ENCODE measurements at regions not wholly inside any gene's neighbourhood (a gene's known extent, or its start where the extent isn't known, plus 50 kb on each side); places are given as distances from the start of the nearest gene placed in this dataset.

DNA sequence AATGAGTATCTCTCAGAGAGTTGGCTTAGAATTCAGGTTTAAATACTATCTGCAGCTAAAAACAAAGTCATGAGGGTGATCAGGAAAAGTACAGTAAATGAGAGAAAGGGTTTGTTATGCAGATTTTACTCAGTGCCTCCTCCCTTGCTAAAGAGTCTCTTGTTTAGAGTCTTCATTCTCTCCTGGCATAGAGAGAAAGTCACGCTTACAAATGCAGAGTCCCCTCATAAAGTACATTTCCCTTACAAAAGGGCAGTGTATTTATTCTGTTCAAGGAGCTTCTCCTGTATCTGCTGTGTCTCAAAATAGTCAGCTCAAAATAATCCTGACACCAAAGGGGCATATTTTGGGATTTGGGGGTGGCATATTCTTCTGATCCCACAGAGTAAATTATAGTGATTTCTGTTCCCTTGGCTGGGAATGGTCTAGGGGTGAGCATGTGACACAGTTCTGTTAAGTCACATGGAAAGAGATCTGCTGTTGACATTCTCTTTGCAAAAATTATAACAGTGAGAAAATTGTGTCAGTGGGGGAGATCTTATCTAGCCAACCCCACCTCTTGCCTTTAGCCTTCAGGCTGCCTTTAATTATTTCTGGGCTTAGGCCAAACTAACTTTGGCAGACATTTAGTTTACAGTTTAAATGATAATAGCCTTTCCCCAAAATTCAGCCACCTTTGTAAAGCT lies 102.9 kb downstream of the MTNR1B start:
- no peak for FAIRE-seq
- Histone ChIP-seq H3K4me3 (ENCODE audit: low read depth in 1 of 3, low read length in 3 of 3) (no peak overlapping the region), H3K36me3 (ENCODE audit: control insufficient read depth in 3 of 3, insufficient read depth in 2 of 3, low read depth in 1 of 3, low read length in 3 of 3) (no peaks in the 10 kb centered on the region), H3K9me3 (ENCODE audit: control insufficient read depth in 2 of 2, insufficient read depth in 1 of 2, low read depth in 1 of 2, low read length in 1 of 2) (no peaks in the 10 kb centered on the region), H3K27ac (ENCODE audit: low read depth in 1 of 3, low read length in 2 of 3) (no peak overlapping the region), H3K27me3 (ENCODE audit: control insufficient read depth in 3 of 3, insufficient read depth in 3 of 3, low read length in 3 of 3) (peaks cover 0 to 2% (median 0%) of the 10 kb centered on the region in 3 donors), H3K4me1 (ENCODE audit: control insufficient read depth in 3 of 3, insufficient read depth in 2 of 3, low read depth in 1 of 3, low read length in 2 of 3) (no peaks in the 10 kb centered on the region)
- 87 to 100% (median 93%) methylated on average over 1 of the region's 1 CpG for WGBS, 3 donors
- DNase-seq, result no peak

- no peaks in the 10 kb centered on the region for H3K4me1 ChIP-seq (ENCODE audit: control insufficient read depth in 3 of 3, insufficient read depth in 2 of 3, low read depth in 1 of 3, low read length in 2 of 3)
- H3K27me3 ChIP-seq (ENCODE audit: control insufficient read depth in 3 of 3, insufficient read depth in 3 of 3, low read length in 3 of 3), result peaks cover 0 to 2% (median 0%) of the 10 kb centered on the region in 3 donors
- H3K9me3 ChIP-seq (ENCODE audit: control insufficient read depth in 2 of 2, insufficient read depth in 1 of 2, low read depth in 1 of 2, low read length in 1 of 2), result no peaks in the 10 kb centered on the region
- no peak for FAIRE-seq
- DNase-seq, result no peak
- no peaks in the 10 kb centered on the region for H3K36me3 ChIP-seq (ENCODE audit: control insufficient read depth in 3 of 3, insufficient read depth in 2 of 3, low read depth in 1 of 3, low read length in 3 of 3)
- WGBS, 3 donors, result 51 to 66% (median 55%) methylated on average over 3 of the region's 3 CpGs
- no peak overlapping the region for H3K27ac ChIP-seq (ENCODE audit: low read depth in 1 of 3, low read length in 2 of 3)
- no peak overlapping the region for H3K4me3 ChIP-seq (ENCODE audit: low read depth in 1 of 3, low read length in 3 of 3)
Observed at GRCh38 chr11:93073026-93073425, 103.6 kb downstream of the MTNR1B start.

DNA sequence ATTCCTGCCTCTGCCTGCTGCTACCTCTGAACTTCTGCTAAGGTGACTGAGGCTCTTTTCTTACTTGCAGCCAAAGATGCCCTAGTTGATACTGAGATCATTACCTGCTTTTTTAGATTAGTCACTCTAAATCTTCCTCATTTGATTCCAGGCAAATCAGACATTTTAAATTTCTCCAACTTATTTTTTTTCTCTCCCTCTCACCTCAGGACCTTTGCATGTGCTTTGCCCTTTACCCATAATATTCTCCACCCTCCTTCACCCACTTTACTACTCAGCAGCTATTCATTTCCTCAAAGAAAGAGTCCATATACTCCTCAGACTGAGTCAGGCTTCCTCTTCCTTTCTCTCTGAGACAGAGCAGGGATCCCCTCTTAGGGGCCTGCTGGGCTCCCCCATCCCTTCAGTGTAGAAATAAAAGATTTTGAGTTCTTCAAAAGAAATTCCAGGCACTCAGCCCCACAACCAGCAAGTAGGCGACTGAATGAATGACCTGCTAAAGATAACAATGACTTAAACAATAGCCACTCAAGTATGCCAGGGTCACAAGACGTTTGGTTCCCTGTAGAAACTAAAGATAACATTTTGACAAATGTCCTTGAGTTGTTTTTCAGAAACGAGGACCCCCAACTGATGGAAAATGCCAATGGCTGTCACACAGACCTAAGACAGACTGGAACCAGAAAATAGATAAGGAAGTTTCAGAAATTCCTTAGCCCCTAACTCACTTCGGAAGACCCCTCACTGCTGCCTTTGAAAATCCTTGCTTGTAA lies 104.2 kb downstream of the MTNR1B start:
- no peaks in the 10 kb centered on the region for H3K4me1 ChIP-seq (ENCODE audit: control insufficient read depth in 3 of 3, insufficient read depth in 2 of 3, low read depth in 1 of 3, low read length in 2 of 3)
- FAIRE-seq, result no peak

GRCh38 chr11:93074352-93074751 lies 104.9 kb downstream of the MTNR1B start:
- Histone ChIP-seq H3K27ac (ENCODE audit: low read depth in 1 of 3, low read length in 2 of 3) (no peak overlapping the region), H3K36me3 (ENCODE audit: control insufficient read depth in 3 of 3, insufficient read depth in 2 of 3, low read depth in 1 of 3, low read length in 3 of 3) (no peaks in the 10 kb centered on the region), H3K4me1 (ENCODE audit: control insufficient read depth in 3 of 3, insufficient read depth in 2 of 3, low read depth in 1 of 3, low read length in 2 of 3) (no peaks in the 10 kb centered on the region), H3K4me3 (ENCODE audit: low read depth in 1 of 3, low read length in 3 of 3) (no peak overlapping the region), H3K27me3 (ENCODE audit: control insufficient read depth in 3 of 3, insufficient read depth in 3 of 3, low read length in 3 of 3) (peaks cover 0 to 2% (median 0%) of the 10 kb centered on the region in 3 donors), H3K9me3 (ENCODE audit: control insufficient read depth in 2 of 2, insufficient read depth in 1 of 2, low read depth in 1 of 2, low read length in 1 of 2) (no peaks in the 10 kb centered on the region)
- DNase-seq (no peak), FAIRE-seq (no peak)
- 80 to 85% (median 82%) methylated on average over 10 of the region's 10 CpGs for WGBS, 3 donors

More for the DNA sequence above, 104.2 kb downstream of the MTNR1B start:
- H3K9me3 ChIP-seq (ENCODE audit: control insufficient read depth in 2 of 2, insufficient read depth in 1 of 2, low read depth in 1 of 2, low read length in 1 of 2), result no peaks in the 10 kb centered on the region
- H3K27me3 ChIP-seq (ENCODE audit: control insufficient read depth in 3 of 3, insufficient read depth in 3 of 3, low read length in 3 of 3), result peaks cover 0 to 2% (median 0%) of the 10 kb centered on the region in 3 donors
- WGBS, 3 donors, result 20 to 33% (median 23%) methylated on average over 4 of the region's 4 CpGs
- no peaks in the 10 kb centered on the region for H3K36me3 ChIP-seq (ENCODE audit: control insufficient read depth in 3 of 3, insufficient read depth in 2 of 3, low read depth in 1 of 3, low read length in 3 of 3)
- H3K27ac ChIP-seq (ENCODE audit: low read depth in 1 of 3, low read length in 2 of 3), result no peak overlapping the region
- H3K4me3 ChIP-seq (ENCODE audit: low read depth in 1 of 3, low read length in 3 of 3), result no peak overlapping the region
- no peak for DNase-seq

- H3K4me1 ChIP-seq (ENCODE audit: control insufficient read depth in 3 of 3, insufficient read depth in 2 of 3, low read depth in 1 of 3, low read length in 2 of 3), result no peaks in the 10 kb centered on the region
- H3K36me3 ChIP-seq (ENCODE audit: control insufficient read depth in 3 of 3, insufficient read depth in 2 of 3, low read depth in 1 of 3, low read length in 3 of 3), result no peaks in the 10 kb centered on the region
- FAIRE-seq (no peak), DNase-seq (no peak)
- peaks cover 0 to 2% (median 0%) of the 10 kb centered on the region in 3 donors for H3K27me3 ChIP-seq (ENCODE audit: control insufficient read depth in 3 of 3, insufficient read depth in 3 of 3, low read length in 3 of 3)
- no peaks in the 10 kb centered on the region for H3K9me3 ChIP-seq (ENCODE audit: control insufficient read depth in 2 of 2, insufficient read depth in 1 of 2, low read depth in 1 of 2, low read length in 1 of 2)
- WGBS, 3 donors, result 45 to 57% (median 46%) methylated on average over 4 of the region's 4 CpGs
- H3K27ac ChIP-seq (ENCODE audit: low read depth in 1 of 3, low read length in 2 of 3), result no peak overlapping the region
- no peak overlapping the region for H3K4me3 ChIP-seq (ENCODE audit: low read depth in 1 of 3, low read length in 3 of 3)
Observed at GRCh38 chr11:93075782-93076181, 106.3 kb downstream of the MTNR1B start.

DNA sequence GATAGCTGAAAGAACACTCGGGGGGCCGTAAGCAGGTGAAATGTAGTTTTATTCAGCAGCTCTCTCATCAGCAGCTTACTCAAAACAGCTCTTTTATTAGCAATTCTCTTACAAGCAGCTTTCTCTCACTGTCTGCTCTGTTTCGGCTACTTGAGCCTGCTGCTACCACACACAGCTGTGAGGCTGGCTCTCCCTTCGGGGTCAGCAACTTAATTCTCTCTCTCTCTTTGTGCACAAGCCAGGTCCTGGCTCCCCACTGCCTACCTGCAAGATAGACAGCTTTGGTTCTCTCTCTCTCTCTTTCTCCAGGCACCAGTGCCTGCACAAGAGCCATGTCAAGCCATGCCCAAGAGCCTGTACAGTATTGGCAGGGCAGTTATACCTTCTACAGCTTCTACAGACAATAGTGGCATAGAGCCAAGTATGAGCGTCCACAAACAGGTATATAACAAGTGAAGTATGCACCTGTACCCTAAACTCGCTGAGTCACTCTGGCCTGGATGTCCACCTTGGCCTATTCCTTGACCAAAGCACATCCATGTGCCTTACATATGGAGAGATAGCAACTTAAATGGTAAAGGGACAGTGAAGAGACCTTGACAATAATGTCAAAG lies 110.8 kb downstream of the MTNR1B start:
- FAIRE-seq, result no peak
- H3K36me3 ChIP-seq (ENCODE audit: control insufficient read depth in 3 of 3, insufficient read depth in 2 of 3, low read depth in 1 of 3, low read length in 3 of 3), result no peaks in the 10 kb centered on the region
- H3K4me3 ChIP-seq (ENCODE audit: low read depth in 1 of 3, low read length in 3 of 3), result no peak overlapping the region
- no peak for DNase-seq
- no peaks in the 10 kb centered on the region for H3K27me3 ChIP-seq (ENCODE audit: control insufficient read depth in 3 of 3, insufficient read depth in 3 of 3, low read length in 3 of 3)
- 59 to 69% (median 68%) methylated on average over 6 of the region's 6 CpGs for WGBS, 3 donors
- H3K27ac ChIP-seq (ENCODE audit: low read depth in 1 of 3, low read length in 2 of 3), result no peak overlapping the region
- no peaks in the 10 kb centered on the region for H3K4me1 ChIP-seq (ENCODE audit: control insufficient read depth in 3 of 3, insufficient read depth in 2 of 3, low read depth in 1 of 3, low read length in 2 of 3)
- H3K9me3 ChIP-seq (ENCODE audit: control insufficient read depth in 2 of 2, insufficient read depth in 1 of 2, low read depth in 1 of 2, low read length in 1 of 2), result no peaks in the 10 kb centered on the region

DNA sequence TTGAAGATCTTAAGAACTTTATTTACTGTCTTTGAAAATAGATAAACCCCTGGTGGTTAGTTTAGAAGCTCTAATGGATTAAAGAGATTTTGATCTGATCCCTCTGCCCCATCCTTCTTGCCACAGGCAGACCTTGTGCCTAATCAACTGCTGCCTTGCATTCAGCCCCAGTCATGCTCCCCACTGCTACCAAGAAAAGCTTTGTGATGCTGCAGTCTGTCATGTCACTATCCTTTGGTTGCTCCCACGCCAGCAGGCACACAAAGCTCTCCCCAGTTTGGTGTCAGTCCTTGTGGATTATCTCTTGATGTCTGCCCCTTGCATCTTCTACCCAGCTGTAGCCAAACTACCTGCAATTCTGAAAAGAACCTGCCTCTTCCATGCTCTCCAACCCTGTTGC lies 112.2 kb downstream of the MTNR1B start:
- WGBS, 3 donors, result 35 to 63% (median 39%) methylated on average over 1 of the region's 1 CpG
- H3K4me1 ChIP-seq (ENCODE audit: control insufficient read depth in 3 of 3, insufficient read depth in 2 of 3, low read depth in 1 of 3, low read length in 2 of 3), result no peaks in the 10 kb centered on the region
- no peak overlapping the region for H3K4me3 ChIP-seq (ENCODE audit: low read depth in 1 of 3, low read length in 3 of 3)
- H3K36me3 ChIP-seq (ENCODE audit: control insufficient read depth in 3 of 3, insufficient read depth in 2 of 3, low read depth in 1 of 3, low read length in 3 of 3), result no peaks in the 10 kb centered on the region
- H3K27me3 ChIP-seq (ENCODE audit: control insufficient read depth in 3 of 3, insufficient read depth in 3 of 3, low read length in 3 of 3), result no peaks in the 10 kb centered on the region
- DNase-seq, result no peak
- FAIRE-seq, result no peak
- H3K9me3 ChIP-seq (ENCODE audit: control insufficient read depth in 2 of 2, insufficient read depth in 1 of 2, low read depth in 1 of 2, low read length in 1 of 2), result no peaks in the 10 kb centered on the region
- no peak overlapping the region for H3K27ac ChIP-seq (ENCODE audit: low read depth in 1 of 3, low read length in 2 of 3)

GRCh38 chr11:93082900-93083299 lies 113.4 kb downstream of the MTNR1B start:
- H3K27ac ChIP-seq (ENCODE audit: low read depth in 1 of 3, low read length in 2 of 3), result no peak overlapping the region
- H3K4me3 ChIP-seq (ENCODE audit: low read depth in 1 of 3, low read length in 3 of 3), result no peak overlapping the region
- H3K4me1 ChIP-seq (ENCODE audit: control insufficient read depth in 3 of 3, insufficient read depth in 2 of 3, low read depth in 1 of 3, low read length in 2 of 3), result no peaks in the 10 kb centered on the region
- no peaks in the 10 kb centered on the region for H3K27me3 ChIP-seq (ENCODE audit: control insufficient read depth in 3 of 3, insufficient read depth in 3 of 3, low read length in 3 of 3)
- no peak for DNase-seq
- H3K36me3 ChIP-seq (ENCODE audit: control insufficient read depth in 3 of 3, insufficient read depth in 2 of 3, low read depth in 1 of 3, low read length in 3 of 3), result no peaks in the 10 kb centered on the region
- 81 to 88% (median 83%) methylated on average over 6 of the region's 6 CpGs for WGBS, 3 donors
- H3K9me3 ChIP-seq (ENCODE audit: control insufficient read depth in 2 of 2, insufficient read depth in 1 of 2, low read depth in 1 of 2, low read length in 1 of 2), result no peaks in the 10 kb centered on the region
- FAIRE-seq, result no peak
